ENCODE measurements at regions not wholly inside any gene's neighbourhood (a gene's known extent, or its start where the extent isn't known, plus 50 kb on each side); places are given as distances from the start of the nearest gene placed in this dataset.

- DNase-seq = peak; percentile 94
Measured at GRCh38 chr2:235170536-235171521, 219.0 kb downstream of the SH3BP4 start.

GRCh38 chr2:235171550-235172031, 219.8 kb downstream of the SH3BP4 start:
- peak; percentile 85 for DNase-seq

GRCh38 chr2:235180642-235181041, 228.8 kb downstream of the SH3BP4 start:
- no peak for DNase-seq

- DNase-seq = peak; percentile 38
Measured at GRCh38 chr2:235183786-235184185, 232.0 kb downstream of the SH3BP4 start.

- DNase-seq = no peak
Measured at GRCh38 chr2:235187806-235188205, 236.0 kb downstream of the SH3BP4 start.

GRCh38 chr2:235191486-235191885, 239.7 kb downstream of the SH3BP4 start:
- DNase-seq = no peak

- no peak for DNase-seq
Measured at GRCh38 chr2:235191978-235192377, 240.2 kb downstream of the SH3BP4 start.

- DNase-seq = no peak
Measured at GRCh38 chr2:235194351-235194750, 242.5 kb downstream of the SH3BP4 start.

GRCh38 chr2:235194836-235195235, 243.0 kb downstream of the SH3BP4 start:
- DNase-seq = no peak

GRCh38 chr2:235195921-235196320, 244.1 kb downstream of the SH3BP4 start:
- DNase-seq = no peak

GRCh38 chr2:235199128-235199527, 247.3 kb downstream of the SH3BP4 start:
- DNase-seq = no peak

- no peak for DNase-seq
Measured at GRCh38 chr2:235200216-235200615, 248.4 kb downstream of the SH3BP4 start.

- DNase-seq = no peak
Measured at GRCh38 chr2:235201756-235202155, 249.9 kb downstream of the SH3BP4 start.

- no peak for DNase-seq
Measured at GRCh38 chr2:235204948-235205347, 253.1 kb downstream of the SH3BP4 start.

- peak; percentile 9 for DNase-seq
Measured at GRCh38 chr2:235206399-235206798, 254.6 kb downstream of the SH3BP4 start.

- no peak for DNase-seq
Measured at GRCh38 chr2:235206980-235207579, 255.3 kb downstream of the SH3BP4 start.

- no peak for DNase-seq
Measured at GRCh38 chr2:235211056-235211455, 259.2 kb downstream of the SH3BP4 start.

- DNase-seq = no peak
Measured at GRCh38 chr2:235212501-235213158, 260.8 kb downstream of the SH3BP4 start.

GRCh38 chr2:235215248-235215647, 263.4 kb downstream of the SH3BP4 start:
- DNase-seq = no peak

- peak; percentile 69 for DNase-seq
Measured at GRCh38 chr2:235216901-235217300, 265.1 kb downstream of the SH3BP4 start.

GRCh38 chr2:235217846-235218245, 266.0 kb downstream of the SH3BP4 start:
- peak; percentile 13 for DNase-seq

GRCh38 chr2:235218486-235218907, 266.7 kb downstream of the SH3BP4 start:
- no peak for DNase-seq

GRCh38 chr2:235219048-235219447, 267.2 kb downstream of the SH3BP4 start:
- no peak for DNase-seq
